NCI-H510A treated with DMSO at 0.1 percent for 48 hours (cell line): ENCODE measurements at regions not wholly inside any gene's neighbourhood (a gene's known extent, or its start where the extent isn't known, plus 50 kb on each side); places are given as distances from the start of the nearest gene placed in this dataset.

Source experiments
- DNase-seq: peaks from one replicate; lab custom pipeline; 2025; lab: John Stamatoyannopoulos, UW

DNA sequence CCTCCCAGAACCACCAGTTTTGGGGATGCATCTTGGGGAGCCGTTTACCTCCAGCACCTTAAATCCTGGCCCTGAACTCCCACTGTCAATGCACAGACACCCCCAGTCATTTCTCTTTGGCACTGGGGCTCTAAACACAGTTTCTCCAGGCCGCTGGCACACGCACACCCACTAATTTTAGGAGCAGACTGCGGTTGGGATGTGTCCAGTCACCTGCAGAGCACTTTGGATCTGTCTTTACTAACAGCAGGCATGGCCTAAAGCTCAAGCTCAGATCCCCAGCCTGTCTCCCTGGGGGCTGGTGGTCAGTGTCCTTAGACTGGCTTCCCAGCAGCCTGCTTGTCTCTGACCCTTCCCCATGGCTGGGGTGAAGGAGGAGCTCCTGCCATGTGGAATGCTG is 49.9 kb downstream of the SYNE3 start:
- no peak for DNase-seq

DNA sequence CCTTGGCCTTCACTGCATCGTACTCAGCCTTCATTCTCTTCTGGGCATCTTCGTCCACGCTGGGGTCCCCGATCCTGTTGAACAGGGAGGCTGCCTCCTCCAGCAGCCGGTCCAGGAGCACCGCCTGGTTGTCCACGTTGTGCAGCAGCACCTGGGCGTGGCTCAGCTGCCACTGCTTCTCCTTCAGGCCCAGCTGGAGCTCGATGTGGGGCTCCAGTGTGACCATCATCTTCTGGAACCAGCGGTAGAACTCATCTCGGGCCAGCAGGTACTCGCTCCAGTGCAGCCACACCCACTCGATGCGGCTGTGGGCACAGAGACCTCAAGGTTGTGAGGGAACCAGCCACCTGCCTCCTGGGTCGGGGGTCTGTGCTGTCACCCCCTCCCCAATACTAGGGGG is 50.5 kb downstream of the SYNE3 start:
- no peak for DNase-seq

- no peak for DNase-seq
Measured at GRCh38 chr14:95465358-95465757, 51.1 kb downstream of the SYNE3 start.

DNA sequence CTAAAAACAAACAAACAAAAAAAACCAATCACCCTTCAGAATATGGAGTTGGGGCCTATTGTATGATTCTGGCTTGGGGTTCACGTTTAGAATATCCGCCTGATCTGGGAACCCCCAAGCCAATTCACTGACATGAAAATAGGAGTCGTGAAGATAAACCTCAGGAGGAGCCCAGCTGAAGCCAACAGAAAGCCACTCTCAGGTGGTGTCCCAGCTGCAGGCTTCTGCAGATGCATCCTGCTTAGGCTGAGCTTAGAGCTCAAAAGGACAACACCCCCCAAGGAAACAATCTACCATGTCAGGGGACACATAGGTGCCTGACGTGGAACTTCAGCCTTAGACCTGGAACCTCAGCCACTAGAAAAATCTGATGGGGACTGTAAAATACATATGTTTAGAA is 51.9 kb downstream of the SYNE3 start:
- no peak for DNase-seq

- no peak for DNase-seq
Measured at GRCh38 chr14:95464103-95464502, 52.3 kb downstream of the SYNE3 start.

DNA sequence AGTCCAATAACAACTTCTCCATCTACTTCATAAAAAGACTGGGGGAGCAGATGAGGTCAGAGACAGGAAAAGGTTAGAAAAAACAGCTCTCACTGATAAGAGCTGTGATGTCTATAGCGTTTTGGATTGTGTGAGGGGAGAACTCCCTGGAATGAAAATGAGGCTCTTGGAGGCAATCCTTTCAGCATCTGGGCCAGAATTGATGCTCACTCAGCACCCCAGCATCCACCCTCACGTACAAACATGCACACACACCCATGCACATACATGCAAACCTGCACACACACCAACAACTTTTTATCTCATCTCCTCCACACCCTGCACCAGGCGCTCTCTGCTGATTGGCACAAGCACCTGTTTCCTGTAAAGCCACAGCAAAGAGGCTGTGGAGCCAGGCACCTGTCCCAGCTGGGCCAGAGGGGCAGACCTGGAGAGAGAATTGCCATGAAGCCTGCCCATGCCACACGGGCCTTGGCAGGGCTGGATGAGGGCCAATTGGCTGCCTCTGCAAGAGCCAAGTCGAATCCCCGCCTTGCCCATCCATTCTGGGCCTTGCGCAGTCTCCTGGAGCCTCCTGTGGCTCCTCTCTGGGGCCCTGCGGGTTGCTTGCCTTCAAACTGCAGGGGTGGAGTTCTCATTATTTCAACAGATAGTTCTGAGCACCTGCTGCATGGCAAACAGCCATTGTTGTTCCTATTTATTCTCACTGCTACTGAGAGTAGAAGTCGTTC is 53.1 kb downstream of the SYNE3 start:
- DNase-seq = peak; percentile 84

DNA sequence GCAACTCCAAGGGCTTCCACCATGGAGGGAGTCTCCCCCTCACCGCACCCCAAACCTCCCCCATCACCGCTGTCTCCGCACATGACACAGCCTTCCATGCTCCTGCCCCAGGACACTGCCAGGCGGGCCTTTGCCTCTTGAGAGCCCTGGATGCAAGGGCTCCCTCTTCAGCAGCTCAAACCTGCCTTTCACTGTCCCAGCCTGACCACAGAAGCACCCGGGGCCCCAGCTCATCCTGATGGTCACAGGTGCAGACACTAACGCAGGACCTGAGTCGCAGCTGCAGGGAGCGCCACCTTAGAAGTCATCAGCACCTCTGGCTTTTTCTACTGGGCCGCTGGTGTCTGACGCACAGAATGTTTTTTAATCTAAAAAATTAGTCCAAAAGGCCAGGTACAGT is 54.0 kb downstream of the SYNE3 start:
- no peak for DNase-seq

DNA sequence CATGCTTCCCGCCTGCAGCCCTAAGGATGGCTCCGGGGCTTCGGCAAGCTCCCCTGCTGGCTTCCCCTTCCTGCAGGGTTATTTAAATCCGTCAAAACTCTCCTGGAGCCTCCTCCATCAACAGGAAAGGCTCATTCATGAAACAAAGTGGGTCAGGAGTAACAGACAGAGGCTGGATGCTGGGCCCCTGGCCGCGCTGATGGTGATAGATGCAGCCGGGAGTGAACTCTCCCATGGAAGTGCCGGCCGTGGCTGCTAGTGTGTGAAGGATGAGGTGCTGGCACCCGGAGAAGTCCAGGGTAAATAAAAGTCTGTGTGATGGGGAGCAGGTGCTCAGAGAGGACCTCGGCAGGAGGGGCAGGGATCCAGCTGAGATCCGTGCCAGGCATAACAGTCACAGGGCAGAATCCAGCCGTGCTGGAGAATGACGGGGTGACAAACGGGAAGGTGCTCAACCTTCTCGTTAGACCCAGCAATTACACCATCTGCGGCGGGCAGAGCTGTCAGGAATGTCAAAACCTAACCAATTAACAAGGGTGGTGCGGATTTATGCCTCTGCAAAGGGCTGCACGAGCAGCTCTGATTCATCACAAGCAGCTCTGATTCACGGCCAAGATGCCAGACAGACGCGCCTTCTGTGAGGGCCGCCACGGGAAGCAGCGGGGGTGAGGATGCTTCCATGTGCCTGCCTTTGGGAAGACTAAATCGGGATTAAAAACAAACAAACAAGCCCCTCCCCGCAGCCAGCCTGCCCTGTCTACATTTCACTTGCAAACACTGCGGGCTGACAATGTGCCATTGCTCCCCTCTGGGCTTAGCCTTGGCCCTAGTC is 55.6 kb downstream of the SYNE3 start:
- peak; percentile 60 for DNase-seq

DNA sequence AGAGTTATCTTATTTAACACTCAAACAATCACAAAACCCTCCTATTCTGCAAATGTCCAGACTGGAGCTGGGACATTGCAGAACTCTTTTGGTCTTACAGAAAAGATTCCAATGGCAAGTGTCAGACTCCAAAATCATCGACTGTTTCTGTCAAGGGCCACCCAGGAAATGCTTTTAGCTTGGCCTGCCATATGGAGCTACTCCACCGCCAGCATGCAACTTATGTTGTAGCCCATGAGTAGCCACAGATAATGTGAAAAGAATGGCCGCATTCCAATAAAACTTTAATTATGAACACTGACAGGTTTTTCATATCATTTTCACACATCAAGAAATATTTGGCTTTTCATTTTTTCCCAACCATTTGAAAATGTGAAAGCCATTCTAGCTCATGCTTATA is 57.5 kb downstream of the SYNE3 start:
- DNase-seq = no peak

GRCh38 chr14:95458459-95458858 is 58.0 kb downstream of the SYNE3 start:
- DNase-seq = no peak

DNA sequence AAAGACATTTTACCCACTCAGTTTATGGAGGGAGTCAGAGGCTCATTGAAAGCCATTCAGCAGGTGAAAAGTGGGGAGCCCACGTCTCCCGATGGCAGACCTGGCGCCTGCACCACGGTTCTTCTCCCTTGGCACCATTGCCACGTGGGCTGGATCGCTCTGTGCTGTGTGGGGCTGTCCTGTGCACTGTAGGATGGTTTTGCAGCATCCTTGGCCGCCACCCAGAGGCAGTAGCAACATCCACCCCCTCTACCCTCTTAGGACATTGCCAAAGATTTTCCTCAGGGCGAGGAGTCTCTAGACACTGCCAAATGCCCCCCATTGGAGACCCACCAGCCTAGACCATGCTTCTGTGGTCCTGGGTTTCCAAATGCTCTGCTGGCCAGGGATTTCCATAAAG is 60.2 kb downstream of the SYNE3 start:
- DNase-seq = no peak

DNA sequence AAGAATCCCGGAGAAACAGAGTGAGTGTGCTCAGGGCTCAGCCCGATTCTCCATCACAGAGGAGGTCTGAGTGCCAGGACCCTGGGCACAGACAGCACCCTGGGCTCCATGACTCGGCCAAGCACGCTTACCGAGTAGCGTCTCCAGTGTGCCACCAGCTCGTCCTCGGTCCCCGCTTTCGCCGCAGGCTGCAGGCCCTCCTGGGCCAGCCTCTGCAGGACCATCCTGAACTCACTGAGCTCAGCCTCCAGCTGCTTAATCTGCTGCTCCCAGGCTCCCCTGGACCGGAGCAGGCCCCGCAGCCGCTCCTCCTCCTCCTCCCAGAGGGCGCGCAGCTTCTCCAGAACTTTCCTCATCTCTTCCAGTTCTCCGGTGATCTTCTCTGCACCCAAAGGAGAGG is 61.2 kb downstream of the SYNE3 start:
- DNase-seq = no peak

DNA sequence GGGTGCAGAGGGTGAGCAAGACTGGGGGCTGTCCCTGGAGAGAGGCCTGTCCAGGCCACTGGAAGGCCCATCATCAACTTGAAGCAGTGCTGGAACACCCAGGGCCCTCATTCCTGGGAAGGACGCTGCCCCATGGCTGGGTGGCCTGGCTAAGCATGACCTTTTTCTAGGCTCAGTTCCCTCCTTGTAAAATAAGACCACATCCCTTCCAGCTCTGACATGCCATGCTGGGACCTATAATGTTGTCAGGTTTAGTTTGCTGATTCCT is 62.8 kb downstream of the SYNE3 start:
- no peak for DNase-seq

DNA sequence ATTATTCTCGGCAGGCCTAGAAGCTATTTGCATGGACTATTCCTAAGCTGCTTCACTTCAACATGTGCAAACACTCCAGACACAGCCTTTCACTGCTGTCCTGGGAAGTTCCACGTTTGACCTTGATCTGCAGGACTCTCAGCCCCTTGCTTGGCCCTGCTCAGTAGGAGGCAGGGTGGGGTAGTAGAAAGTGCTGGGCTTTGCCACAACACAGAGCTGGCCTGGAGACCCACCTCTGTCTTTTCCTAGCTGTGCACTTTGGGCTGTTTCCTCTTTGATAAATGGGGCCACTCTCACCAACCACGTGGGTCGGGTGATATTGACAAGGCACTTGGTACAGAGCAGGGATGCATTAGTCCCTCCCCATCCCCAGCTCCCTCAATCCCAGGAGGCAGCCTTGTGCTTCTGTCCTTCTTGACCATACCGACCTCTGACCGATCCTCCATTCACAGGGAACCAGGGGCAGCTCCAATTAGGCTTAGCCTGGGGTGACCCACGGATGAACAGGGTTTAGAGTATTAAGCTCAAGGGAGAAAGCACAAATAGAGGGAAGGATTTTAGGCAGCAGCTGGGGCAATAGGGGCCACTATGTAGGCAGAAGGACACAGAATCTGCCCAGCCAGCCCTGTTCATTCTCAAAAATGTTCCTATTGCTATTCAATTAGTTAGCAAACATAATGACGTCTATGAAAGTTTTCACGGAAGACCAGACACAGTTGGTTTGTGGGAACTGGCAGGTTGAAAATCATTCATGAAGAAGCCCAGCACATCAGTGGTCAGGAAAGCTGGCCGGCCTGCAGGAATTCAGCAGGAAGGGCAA is 63.3 kb downstream of the SYNE3 start:
- no peak for DNase-seq

GRCh38 chr14:95452176-95452892 is 64.1 kb downstream of the SYNE3 start:
- DNase-seq = peak; percentile 49

DNA sequence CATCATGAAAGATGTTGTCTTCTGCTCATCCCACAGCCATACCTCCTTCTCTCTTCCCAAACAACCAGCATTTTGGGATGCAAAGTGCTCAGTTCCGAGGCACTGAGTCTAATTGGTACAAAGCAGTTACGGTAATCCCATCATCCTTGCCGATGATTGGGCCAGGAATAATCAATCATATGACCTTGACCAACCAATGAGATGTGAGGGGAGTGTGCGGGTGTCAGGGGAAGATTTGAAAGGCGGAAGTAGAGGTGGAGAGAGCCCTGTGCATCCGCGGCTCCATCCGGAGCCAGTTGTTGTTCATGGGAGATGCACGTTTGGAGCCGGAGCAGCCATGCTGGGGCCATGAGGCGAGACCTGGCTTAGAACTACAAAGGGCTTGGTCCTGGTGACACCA is 67.3 kb downstream of the SYNE3 start:
- no peak for DNase-seq

DNA sequence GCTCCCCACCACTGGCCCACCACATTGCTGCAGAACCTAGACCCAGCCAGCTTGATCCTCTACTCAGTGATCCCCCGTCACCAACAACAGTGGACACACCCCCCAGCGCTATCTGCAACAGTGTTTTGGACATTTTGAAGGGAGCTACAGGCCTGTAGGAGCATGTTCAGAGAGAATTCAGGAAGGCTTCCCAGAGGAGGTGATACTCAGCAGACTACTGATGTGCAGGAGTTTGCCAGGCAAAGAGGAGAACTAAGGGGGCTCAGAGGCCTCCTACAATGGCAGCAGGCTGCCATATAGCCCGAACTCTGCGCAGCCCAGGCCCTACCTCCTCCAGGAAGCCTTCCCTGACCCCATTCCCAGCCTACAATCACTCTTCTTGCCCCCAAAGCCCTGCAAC is 70.0 kb downstream of the SYNE3 start:
- no peak for DNase-seq

DNA sequence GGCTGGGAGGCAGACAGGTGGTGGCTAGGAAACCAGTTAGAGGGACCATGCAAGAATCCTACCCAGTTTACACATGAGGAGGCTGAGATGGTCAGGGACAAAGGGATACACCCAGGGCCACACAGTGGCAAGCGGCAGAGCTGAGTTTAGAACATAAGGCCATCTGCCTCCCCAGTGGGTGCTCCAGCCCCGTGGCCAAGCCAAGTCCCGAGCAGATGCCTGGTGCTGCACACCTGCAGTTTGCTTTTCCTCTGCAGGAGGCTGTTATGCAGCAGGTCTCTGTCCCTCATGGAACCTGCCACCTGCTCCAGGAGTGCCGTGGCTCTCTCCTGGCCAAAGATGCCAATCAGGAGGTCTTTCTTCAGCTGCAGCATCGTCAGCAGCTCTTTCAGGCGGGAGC is 70.8 kb downstream of the SYNE3 start:
- DNase-seq = peak; percentile 29

DNA sequence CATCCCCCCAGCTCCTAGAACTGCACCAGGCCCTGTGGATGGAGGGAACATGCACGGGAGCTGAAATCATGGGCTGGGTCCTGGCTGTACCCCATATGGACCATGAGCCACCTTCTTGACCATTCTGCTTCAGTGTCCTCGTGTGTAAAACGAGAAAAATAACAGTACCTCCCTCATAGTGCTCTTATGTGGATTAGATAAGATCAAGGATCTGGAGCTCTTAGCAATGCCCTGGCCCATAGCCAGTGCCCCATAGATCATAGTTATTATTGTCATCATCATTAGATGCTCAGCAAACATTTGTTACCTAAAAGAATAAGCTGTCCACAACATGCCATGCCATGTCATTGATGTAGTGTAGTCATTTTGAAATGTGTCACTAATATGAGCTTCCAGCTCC is 71.3 kb downstream of the SYNE3 start:
- DNase-seq = no peak

- DNase-seq = no peak
Measured at GRCh38 chr14:95444132-95445129, 72.0 kb downstream of the SYNE3 start.

- peak; percentile 80 for DNase-seq
Measured at GRCh38 chr14:95442633-95443021, 73.8 kb downstream of the SYNE3 start.
